GM21526 (cell line): ENCODE measurements at regions not wholly inside any gene's neighbourhood (a gene's known extent, or its start where the extent isn't known, plus 50 kb on each side); places are given as distances from the start of the nearest gene placed in this dataset.
"Not testable (repeated sequence)": the region's sequence is repeated elsewhere in the genome, so short reads cannot be mapped to it uniquely, and the experiment has no call there.

Experiments
- ATAC-seq: cut with Tn5 transposase; IDR thresholded peaks from one replicate; pipeline ENCODE4 v1.9.1; 2021; ENCODE audit warnings: moderate library complexity; ENCODE audit not compliant: unreplicated experiment, low FRiP score

DNA sequence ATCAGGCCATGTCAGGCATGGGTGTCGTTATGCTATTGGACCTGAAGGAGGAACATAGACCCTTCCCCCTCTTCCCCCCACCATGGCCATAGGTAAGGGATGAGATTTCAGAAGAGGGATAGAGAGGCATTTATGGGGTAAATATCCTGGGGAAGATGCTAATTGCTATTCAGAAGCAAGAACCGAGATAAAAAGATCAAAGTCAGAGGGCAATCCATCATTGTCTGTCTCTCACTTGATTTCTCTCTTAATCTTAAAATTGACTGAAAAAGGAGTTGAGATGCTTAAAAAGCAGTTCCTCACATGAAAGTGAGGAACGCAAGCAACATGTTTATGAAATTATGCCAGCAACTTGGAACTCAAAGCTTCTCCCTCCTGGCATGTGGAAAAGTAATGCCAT, 212.0 kb downstream of the RPAP3 start:
- no peak for ATAC-seq

DNA sequence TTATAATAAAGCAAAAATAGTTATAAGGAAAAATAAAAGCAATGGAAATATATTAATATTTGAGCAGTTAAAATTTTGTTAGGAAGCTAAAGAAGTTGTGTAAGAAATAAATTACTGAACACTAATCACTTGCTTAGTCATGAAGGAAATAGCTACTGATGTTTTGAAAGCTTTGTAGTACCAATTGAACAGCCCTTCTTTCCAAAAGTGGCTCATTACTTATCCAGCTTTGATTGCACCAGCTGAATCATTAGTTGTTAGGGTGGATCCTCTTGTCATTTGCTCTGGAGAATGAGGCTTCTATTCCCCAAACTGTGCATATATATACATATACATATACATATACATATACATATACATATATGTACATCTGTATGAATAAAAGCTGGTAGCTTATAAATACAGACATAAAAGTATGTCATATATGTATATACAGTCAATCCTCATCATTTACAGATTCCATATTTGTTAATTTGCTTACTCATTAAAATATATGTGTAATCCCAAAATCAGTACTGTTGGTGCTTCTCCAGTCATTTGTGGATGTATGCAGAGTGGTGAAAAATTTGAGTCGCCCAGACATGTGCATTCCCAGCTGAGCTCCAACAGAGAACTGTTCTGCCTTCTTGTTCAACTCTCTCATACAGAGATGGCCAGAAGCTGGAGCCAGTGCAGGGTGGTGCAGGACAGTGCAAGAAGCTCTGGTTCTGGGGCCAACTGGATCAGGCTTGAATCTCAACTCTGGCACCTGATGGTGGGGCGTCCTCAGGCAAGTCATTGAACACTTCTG, 214.1 kb downstream of the RPAP3 start:
- ATAC-seq, result no peak

DNA sequence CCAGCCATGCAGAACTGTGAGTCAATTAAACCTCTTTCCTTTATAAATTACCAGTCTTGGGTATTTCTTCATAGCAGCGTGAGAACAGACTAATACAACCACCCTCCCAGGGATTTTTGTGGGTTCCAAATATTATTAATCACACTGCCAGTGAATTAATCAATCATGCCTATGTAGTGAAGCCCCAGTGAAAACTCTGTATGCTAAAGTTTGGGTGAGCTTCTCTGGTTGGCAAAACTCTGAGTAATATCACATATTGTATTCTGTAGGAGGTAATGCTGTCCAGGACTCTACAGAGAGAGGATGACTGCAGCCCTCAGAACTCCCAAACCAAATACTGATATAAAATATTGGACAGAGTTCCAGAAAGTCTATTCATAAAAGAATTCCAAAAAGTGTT, 216.9 kb downstream of the RPAP3 start:
- ATAC-seq, result no peak

DNA sequence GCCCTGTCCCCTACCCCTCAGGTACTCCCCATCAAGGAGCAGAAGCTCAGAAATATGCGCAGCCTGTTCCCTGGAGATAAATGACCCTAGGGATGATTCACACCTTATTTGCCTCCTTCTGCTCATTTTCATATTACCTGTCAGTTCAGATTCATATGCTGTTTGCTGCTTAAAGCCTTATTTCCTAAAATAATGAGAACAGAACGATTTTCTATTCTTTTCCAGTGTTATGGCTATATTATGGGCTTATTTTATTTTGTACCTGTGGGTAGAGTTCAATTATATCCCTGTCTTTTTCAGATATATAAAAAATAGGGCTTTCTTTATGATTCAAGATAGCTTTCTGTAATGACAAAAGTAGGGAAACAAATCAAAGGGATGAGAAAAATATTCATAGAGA, 224.8 kb downstream of the RPAP3 start:
- no peak for ATAC-seq

DNA sequence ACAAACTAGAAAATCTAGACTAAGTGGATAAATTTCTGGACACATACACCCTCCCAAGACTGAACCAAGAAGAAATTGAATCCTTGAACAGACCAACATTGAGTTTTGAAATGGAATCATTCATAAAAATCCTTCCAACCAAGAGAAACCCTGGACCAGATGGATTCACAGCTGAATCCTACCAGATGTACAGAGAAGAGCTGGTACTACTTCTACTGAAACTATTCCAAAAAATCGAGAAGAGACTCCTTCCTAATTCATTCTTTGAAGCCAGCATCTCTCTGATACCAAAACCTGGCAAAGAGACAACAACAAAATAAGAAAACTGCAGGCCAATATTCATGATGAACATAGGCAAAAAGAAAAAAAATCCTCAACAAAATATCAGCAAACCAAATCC, 227.4 kb downstream of the RPAP3 start:
- no peak for ATAC-seq

DNA sequence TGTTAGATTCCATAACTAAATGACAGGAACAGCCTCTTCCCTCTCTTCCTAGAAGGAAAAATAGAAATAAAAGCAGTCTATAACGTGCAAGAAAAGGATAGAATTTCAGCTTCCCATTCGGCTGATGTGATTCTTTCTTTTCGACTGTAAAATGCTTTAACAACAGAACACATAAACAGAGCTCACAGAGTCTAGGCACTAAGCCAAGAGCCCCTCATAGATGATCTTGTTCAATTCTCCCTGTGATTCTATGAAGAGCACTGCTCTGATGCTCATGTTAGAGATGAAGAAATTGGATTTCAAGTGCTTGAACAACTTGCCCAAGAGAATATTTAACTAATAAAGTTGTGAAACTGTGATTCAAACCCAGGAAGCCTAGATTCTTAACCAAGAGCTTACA, 232.7 kb downstream of the RPAP3 start:
- ATAC-seq, result no peak

DNA sequence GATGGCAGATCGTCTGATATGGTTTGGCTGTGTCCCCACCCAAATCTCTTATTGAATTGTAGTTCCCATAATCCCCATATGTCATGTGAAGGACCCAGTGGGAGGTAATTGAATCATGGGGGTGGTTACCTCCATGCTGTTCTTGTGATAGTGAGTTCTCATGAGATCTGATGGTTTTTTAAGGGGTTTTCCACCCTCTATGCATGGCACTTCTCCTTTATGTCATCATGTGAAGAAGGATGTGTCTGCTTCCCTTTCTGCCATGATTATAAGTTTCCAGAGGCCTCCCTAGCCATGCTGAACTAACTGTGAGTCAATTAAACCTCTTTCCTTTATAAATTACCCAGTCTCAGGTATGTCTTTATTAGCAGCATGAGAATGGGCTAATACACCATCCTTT, 235.5 kb downstream of the RPAP3 start:
- not testable (repeated sequence) for ATAC-seq

DNA sequence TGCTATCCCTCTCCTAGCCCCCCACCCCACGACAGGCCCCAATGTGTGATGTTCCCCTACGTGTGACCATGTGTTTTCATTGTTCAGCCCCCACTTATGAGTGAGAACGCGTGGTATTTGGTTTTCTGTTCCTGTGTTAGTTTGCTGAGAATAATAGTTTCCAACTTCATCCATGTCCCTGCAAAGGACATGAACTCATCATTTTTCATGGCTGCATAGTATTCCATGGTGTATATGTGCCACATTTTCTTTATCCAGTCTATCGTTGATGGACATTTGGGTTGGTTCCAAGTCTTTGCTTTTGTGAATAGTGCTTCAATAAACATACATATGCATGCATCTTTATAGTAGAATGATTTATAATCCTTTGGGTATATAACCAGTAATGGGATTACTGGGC, 241.9 kb downstream of the RPAP3 start:
- ATAC-seq, result not testable (repeated sequence)

DNA sequence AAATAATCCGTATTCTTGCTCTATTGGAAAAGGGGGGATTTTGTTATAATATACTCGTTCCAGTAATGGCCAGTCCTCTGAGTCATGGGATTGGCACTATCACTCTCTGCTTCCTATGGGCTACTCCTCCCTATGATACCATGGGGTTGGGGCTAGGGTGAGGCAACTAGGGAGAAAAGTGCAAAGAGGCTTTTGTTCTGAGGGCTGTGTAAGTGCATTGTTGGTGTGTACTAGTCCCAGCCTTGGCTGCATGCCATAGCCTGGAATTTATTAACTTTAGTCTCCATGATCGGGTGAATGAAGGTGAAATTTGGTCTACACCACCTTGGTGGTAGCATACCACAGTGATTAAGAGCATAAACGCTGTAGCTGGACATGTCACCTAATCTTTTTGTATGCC, 247.6 kb downstream of the RPAP3 start:
- ATAC-seq, result no peak

DNA sequence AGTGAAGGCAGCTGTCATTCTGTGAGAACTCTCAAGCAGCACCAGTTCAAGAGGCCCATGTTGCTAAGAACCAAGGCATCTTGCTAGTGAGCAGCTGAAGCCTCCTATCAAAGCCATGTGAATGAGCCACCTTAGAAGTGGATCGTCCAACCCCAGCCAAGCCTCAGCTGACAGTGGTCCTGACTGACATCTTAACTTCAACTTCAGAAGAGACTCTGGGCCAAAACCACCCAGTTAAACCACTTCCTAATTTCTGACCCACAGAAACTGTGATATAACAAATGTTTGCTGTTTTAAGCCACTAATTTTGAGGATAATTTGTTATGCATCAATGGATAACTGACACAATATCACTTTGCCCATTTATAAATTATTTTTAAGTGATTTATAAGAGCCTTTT, 256.0 kb downstream of the RPAP3 start:
- no peak for ATAC-seq

DNA sequence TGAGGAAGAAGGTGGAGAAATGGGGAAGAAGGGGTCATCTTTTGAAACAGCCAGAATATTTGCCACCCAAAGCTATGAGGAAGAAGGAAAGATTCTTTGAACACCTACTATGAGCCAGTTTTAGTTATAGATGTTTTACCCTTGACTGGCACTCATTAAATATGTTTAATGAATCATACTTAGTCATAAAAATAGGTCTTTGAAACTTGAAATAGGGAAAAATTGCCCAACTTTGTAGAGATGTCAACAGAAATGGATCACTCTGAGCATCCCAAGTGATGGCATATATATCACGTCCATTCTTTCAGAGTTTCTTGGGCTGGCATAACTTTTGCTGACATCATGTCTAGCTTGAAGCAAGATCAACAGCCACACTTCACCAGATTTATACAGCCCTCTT, 263.5 kb downstream of the RPAP3 start:
- no peak for ATAC-seq

DNA sequence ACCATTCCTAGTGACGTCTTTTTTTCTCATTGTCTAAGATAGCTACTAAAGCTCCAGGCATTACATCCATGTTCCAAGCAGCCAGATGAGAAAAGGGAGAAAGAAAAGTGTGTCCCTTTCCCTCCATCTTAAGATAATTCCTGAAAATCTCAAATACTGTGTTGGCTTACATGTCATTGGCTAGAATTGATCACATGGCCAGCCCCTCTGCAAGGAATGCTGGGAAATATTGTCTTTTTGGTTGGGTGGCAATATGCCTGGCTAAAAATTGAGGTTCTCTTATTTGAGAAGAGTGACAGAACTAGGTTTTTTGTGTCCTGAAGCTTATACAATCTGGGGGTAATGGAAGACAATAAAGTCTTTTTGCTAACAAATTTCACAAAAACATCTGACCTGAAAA, 264.3 kb downstream of the RPAP3 start:
- no peak for ATAC-seq

DNA sequence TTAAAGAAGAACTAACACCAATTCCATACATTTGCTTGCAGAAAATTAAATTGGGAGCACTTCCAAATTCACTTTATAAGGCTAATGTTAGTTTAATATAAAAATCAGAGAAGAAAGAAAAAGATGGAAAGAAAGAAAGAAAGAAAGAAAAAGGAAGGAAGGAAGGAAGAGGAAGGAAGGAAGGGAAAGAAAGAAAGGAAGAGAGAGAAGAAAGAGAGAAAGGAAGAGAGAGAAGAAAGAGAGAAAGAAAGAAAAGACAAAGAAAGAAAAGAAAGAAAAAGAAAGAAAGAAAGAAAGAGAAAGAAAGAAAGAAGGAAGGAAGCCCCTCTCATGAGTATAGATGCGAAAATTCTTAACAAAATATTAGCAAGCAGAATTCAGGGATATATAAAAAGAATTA, 267.7 kb downstream of the RPAP3 start:
- ATAC-seq, result no peak

DNA sequence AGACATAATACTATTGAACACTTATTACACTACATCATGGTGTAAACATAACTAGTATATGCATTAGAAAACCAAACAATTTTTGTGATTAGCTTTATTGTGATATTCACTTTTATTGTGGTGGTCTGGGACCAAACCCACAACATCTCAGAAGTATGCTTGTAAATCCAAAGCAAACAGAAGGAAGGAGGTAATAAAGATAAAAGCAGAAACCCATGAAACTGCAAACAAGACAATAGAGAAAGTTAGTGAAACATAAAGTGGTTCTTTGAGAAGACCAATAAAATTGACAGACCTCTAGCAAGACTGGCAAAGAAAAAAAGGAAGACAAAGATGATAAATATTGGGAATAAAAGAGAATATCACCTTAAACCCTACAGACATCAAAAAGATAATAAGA, 268.3 kb downstream of the RPAP3 start:
- no peak for ATAC-seq

DNA sequence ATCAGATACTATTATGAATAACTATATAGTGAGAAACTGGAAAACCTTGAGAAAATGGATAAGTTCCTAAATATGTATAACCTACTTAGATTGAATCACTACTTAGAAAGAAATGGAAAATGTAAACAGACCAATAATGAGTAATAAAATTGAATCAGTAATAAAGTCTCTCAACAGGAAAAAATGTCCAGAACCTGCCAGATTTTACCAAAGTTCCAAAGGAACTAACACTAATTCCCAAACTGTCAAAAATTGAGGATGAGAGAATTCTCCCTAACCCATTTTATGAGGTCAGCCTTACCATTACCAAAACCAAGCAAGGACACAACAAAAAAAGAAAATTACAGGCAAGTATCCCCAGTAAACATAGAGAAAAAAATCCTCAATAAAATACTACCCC, 272.0 kb downstream of the RPAP3 start:
- ATAC-seq, result no peak

DNA sequence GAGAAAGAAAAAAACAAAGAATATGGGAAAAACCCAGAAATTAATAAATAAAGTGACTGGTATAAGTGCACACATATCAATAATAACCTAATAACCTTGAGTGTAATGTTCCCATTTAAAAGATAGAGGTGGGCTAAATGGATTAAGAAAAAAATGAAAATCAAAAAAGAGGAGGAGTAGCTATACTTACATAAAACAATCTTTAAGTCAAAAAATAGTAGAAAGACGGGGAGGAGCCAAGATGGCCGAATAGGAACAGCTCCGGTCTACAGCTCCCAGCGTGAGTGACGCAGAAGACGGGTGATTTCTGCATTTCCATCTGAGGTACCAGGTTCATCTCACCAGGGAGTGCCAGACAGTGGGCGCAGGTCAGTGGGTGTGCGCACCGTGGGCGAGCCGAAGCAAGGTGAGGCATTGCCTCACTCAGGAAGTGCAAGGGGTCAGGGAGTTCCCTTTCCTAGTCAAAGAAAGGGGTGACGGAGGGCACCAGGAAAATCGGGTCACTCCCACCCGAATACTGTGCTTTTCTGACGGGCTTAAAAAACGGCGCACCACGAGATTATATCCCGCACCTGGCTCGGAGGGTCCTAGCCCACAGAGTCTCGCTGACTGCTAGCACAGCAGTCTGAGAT, 279.0 kb downstream of the RPAP3 start:
- ATAC-seq, result not testable (repeated sequence)

DNA sequence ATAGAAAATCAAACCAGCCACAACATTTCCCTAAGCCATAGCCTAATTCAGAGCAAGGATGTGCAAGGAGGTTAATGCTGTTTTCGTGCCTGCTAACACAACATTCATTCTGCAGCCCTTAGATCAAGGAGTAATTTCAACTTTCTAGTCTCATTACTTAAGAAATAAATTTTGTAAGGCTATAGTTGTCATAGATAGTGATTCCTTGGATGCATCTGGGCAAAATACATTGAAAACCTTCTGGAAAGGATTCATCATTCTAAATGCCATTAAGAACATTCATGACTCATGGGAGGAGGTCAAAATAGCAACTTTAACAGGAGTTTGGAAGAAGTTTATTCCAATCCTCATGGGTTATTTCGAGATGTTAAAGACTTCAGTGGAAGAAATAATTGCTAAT, 283.2 kb downstream of the RPAP3 start:
- ATAC-seq, result no peak

DNA sequence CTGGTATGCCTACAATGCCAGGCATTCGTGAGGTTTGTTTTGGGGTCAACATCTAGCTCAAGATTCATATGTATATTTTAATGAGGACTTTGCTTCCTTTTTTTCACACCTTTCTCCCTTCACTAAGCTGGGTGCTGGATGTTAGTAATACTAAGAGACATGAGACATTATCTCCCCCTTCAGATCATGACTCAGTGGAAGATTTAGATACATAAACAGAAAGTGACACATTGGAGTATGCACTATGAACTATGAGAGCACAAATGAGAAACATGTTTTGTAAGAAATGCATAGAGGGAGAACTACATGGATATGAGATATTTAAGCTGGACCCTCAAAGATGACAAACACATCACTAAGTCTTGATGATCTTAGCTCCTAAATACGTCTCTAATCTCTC, 286.3 kb downstream of the RPAP3 start:
- no peak for ATAC-seq

DNA sequence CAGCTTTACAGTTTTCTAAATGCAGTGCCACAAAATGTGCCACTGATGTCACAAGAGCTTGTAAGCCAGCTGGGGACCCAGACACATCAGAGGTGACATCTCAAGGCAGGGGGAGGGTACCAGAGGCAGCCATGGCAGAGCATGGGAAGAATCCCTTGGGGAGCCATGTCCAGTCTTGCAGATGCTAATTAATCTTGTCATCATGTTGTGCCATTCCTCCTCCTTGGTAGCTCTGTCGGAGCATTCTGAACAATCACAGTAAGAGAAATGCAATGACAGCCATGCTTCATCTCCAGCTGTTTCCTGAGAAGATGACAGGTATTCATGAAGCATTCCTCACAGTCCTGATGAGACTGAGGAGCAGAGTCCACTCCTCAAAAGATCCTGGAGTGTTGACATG, 287.9 kb downstream of the RPAP3 start:
- no peak for ATAC-seq

DNA sequence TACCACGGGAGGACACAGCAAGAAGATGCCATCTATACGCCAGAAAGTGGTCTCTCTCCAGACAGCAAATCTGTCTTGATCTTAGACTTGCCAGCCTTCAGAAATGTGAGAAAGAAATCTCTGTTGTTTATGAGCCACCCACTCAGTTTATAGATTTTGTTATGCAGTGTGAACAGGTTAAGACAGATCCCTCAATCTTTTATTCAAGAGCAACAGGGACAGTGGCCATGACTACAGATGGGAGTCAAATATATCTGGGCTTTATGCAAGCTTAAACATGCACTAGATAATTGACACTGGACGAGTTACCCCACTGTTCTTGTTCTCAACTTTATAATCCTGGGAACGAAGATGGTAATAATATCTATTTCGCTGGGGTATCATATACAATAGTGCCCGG, 288.7 kb downstream of the RPAP3 start:
- no peak for ATAC-seq

DNA sequence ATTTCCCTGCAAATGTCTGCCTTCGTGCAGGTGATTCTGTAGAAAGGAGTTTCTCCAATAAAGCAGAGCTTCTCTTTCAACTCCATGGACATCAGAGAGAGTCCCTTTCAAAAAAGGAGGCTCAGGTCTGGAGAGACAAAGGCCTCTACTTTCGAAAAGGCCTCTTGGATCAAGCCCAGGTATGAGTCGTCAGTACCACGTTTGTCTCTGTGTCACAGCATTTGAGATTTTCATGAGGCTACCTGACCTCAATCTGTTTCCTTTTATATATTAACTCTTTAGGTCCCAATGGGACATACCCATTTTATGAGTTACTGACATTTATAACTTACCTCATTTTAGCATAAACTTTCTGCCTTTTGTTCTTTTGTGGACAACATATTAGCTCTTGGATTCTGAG, 290.8 kb downstream of the RPAP3 start:
- no peak for ATAC-seq

DNA sequence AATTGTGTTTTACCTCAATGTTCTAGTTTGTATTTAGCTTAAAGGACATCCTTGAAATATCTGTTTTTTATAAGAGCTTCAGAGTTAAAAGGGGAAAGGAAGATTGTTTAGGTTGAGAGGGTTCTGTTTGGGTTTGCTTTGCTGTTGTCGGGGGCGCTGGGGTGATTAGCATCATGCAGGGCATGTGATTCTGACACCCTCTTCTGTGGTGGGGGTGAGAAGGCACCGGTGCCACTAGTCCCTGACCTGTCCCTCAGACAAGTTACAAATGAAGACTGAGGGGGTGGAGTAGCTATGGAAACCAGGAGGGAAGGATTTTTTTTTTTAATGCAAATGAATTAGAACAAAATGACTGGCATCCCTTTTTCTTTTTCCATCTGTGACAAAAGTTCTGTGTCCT, 291.3 kb downstream of the RPAP3 start:
- no peak for ATAC-seq
